ENCODE measurements at regions not wholly inside any gene's neighbourhood (a gene's known extent, or its start where the extent isn't known, plus 50 kb on each side); places are given as distances from the start of the nearest gene placed in this dataset.

- DNase-seq: no peak
These were observed 59.6 kb upstream of the LINC00305 start for GRCh38 chr18:64208516-64208915.

GRCh38 chr18:64207820-64208219, 58.9 kb upstream of the LINC00305 start:
- peak; percentile 3 for DNase-seq

GRCh38 chr18:64203295-64203694, 54.4 kb upstream of the LINC00305 start:
- no peak for DNase-seq

GRCh38 chr18:64202863-64203262, 54.0 kb upstream of the LINC00305 start:
- no peak for DNase-seq

- no peak for DNase-seq
These were observed 53.4 kb upstream of the LINC00305 start for GRCh38 chr18:64202210-64202836.

- DNase-seq: no peak
These were observed 52.9 kb upstream of the LINC00305 start for GRCh38 chr18:64201781-64202180.

- no peak for DNase-seq
These were observed 50.7 kb upstream of the LINC00305 start for GRCh38 chr18:64199581-64199980.
